Islet of Langerhans (tissue), 1 donor: ENCODE measurements at regions not wholly inside any gene's neighbourhood (a gene's known extent, or its start where the extent isn't known, plus 50 kb on each side); places are given as distances from the start of the nearest gene placed in this dataset.

Experiments used
- FAIRE-seq: peaks from one replicate; lab custom pipeline; 2011; peaks lifted over from hg19 to GRCh38; lab: Jason Lieb, UNC

DNA sequence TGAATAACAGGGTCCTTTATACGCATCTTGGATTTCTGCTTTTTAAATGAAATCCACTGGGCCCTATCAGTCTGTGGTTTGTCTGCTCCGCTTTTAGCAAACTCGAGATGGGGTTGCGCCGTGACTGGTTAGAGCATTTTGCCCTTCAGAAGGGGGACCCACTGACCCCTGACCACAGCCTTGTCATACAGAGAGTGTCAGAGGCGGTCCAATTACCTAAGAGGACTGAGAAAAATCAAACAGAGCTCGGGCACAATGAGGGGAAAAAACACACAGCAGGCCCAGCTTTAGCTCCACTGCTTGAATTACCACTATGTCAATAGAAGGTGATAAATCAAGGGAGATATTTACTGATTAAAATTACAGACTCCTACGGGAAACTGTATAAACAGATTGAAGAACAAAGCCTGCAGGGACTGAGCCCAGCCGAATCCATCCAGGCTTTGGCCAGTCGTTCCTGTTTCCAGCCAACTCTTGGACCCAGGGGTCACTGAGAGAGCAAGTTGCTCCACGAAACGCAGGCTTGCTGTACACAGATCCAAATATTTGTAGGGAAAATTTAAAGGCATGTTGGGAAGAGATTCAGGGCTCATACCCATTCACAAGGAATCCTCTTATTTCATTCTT is 131.9 kb upstream of the ZFHX3 start:
- FAIRE-seq, result no peak

DNA sequence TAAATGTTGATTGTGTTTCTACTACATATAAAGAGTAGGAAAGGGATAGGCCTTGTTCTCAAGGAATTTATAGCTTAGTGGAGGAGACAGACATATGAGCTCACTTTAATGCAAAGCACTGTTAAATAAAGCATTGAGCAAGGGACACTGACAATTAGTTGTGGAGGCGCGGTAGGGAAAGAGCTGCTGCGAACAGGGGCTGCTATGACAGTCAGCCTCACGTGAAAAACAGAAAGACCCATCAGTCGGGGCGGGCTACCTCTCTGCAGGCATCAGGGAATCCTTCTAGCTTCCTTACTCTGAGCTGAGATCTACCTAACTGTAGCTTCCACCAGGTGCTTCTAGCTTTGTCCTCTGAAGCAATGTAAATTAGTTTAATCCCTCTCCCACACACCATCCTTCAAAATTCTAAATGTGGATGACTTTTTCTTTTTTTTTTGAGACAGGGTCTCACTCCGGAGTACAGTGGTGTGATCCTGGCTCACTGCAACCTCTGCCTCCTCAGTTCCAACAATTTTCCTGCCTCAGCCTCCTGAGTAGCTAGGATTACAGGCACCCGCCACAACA is 129.9 kb upstream of the ZFHX3 start:
- FAIRE-seq, result no peak

DNA sequence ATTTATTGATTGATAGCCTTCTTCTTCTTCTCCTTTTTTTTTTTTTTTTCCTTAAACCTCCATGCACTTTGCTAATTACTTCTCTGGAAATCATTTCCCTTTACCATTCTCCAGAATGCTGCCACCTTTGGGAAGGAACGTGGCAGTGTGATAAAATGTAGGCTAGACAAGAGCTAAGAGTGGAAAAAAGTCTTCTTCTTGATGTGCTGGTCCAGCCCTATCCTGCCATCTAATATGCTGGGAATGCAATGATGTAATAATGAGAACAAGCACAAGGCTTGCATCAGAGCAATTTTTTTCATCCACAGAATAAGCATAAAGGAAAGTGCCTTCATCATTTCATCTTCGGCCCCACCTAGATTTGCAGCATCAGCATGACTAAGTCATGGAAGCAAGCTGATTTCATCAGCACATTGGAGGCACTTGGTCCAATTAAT is 128.7 kb upstream of the ZFHX3 start:
- no peak for FAIRE-seq

DNA sequence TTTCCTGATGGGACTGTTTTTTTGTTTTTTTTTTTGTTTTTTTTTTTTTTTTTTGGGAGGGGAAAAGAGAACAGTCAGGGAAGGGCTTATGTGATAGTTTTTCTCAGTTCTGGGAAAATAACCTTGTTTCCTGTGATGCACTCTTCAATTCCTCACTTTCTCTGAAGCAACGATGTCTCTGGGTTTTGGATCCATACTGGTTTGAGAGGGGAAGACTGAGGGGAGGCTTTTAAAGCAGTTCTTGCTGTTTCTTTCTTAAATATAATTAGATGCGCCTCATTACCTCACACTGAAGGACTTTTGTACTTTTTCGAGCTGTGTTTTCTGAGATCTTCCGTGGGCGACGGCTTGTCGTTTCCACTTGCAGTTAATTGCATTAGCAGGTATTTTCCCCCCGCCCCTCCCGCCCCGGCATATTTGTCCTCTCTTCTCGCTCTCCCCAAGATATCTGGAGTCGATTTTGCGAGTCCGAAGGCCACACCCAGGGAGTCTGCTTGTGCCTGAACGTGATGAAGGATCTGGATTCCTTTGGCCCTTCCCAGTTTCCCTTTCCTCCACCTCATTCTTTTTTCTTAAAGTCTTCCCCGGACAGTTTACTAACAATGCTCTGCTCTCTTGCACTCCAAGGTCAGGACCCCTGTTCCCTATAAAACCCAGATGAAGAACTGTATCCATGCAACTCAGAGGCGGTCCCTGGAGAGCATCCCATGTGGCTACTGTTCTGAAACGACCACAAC is 125.2 kb upstream of the ZFHX3 start:
- no peak for FAIRE-seq

DNA sequence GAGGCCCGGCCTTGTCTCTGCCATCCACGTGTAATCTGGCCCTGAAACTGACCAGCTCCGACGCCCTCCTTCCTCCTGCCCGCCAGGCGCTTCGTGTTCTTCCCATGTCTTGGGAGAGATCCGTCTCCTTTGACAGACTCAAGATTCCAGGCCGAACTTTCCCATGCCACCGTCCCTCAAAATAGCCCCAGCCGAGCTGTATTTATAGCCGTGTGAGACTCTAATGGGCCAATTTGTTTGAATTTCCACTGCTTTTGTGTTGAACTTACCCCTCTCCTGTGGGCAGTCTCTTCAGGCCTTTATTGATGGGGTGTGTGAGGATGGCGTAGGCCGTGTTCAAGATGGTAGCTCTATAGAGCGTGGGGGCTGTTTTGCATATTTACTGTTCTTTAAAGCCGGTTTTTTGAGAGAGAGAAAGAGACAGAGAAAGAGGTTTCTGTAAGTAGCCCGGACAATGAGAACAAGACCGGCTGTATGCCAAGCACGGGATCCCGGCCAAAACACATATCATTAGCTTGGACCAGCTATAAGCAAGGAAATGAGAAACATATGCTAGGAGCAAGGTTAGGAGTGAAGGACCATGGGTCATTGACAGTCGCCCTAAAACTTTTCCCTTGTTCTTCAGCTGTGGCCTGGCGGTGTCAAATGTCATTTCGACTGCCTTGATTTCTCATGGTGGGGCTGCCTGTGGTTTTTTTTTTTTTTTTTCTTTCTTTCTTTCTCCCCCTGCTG is 124.5 kb upstream of the ZFHX3 start:
- no peak for FAIRE-seq

DNA sequence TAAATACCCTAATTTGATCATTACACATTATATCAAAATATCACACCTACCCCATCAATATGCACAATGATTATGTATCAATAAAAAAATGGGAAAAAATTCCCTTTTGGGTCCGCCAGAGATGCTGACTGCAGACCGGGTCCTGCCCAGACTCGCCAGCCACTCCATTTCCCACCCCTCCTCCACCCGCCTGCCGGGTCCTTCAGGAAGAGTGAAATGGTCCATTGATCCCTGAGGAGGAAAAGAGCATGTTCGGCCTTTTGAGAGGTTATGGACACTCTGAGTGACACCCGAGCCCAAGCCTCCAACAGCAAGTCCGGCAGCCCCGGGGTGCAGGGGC is 123.9 kb upstream of the ZFHX3 start:
- FAIRE-seq, result no peak

DNA sequence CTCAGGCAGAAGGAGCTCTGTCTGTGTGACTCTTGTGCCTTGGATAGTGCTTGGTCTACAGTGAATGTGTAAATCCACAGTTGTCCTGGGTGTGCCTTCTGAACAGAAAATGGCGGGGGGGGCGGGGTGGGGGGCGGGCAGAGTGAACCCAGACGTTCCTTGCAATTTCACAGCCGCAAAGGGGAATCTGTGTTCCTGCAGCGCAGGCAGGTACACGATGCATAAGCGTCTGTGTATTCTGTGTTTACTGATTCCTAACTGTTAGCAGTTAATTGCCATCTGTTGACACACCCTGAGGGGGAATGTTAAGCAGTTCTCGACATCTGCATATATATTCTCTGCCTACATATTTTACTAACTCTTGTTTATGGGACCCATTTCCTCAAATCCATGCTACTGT is 123.5 kb upstream of the ZFHX3 start:
- no peak for FAIRE-seq

DNA sequence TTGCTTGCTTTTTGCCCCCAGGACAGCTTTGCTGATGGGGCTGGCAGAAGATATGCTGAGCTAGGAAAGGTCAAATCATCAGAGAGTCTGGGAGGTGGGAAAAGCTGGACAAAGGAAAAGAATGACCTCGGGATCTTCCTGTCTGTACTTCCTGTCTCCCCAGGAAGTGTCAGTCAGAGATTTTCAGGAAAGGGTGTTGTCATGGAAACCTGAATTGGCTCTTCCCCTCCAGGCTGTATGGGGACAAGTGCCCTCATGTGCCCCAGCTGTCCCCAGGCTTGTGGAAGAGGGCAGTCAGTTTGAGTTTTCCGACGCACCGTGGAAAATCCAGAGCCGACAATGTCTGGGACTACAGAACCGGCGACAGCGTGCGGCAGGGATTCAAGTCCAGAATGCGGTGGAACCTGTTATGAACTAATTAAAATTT is 122.7 kb upstream of the ZFHX3 start:
- no peak for FAIRE-seq

DNA sequence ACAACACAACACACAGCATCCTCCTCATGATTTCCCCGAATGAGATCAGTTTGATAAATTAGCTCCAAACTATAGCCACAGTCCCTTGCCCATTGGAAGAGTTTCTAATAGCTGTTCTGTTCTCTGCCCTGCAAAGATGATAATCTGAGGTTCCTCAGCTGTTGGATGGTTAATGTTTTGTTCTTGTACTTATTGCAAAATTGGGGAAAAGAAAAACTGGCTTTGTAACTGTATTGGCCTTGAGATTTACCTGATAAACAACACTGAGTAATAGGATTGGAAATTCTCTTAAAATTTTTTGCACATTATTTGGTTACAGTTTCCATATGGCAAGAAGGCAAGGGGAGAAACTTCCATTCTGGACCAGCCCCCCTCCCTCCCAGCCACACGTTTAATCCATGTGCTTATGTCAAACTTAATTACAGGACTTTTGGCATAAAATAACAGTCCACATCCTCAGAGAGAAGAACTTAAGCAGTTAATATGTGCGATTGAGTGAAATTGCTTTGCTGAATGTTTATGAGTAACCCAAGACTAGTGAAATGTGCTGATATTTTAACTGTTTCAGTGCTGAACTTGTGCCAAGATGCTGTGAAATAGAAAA is 119.1 kb upstream of the ZFHX3 start:
- no peak for FAIRE-seq

DNA sequence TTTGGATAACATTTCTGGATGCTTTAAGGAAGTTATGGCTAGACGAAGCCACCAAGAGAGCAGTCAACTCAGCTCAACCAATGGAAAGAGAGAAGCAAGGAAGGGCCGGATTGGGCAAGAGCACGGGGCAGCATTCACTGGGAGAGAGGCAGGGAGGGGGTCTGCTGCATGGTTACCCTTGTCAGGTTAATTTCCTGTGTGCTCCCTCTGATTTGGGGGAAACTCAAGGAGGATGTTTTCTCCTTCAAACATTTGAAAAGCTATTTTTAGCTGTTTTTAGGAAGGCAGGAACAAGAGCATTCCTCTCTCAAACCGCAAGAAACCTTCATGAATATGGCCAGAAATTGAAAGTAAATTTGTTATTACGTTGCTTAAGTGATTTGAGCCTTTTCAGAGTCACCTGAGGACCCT is 118.5 kb upstream of the ZFHX3 start:
- no peak for FAIRE-seq

DNA sequence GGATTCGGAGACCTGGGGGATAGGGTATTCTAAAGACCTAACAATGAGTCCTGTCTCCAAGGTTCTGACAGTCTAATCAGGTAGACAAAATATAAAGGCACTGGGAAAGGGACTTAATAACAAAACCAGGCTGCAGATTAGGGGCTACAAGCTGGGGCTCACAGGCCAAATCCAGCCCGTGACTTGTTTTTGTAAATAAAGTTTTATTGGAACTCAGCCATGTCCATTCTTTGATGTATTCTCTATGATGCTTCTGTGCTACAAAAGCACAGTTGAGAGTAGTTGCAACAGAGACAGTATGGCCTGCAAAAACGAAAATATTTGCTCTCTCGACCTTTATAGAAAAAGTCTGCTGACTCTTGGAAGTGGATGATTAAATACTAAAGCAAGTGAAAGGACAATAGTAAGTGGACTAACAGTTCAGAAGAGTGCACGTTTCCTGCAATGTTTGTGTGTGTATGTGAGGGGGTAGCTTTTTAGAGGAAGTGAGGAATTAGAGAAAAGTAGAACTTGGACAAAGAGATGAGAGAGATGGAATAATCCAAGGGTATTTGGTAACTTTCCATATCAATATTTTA is 115.4 kb upstream of the ZFHX3 start:
- no peak for FAIRE-seq

DNA sequence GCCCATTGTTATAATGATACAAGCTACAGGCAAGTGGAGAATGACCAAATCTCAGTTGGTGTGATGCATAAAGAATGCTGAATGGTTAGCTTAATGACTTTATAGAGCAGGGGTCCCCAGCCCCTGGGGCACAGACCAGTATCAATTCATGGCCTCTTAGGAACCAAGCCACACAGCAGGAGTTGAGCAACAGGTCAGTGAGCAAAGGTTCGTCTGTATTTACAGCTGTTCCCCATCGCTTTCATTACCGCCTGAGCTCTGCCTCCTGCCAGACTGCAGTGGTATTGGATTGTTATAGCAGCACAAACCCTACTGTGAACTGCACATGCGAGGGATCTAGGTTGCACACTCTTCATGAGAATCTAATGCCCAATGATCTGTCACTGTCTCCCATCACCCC is 114.0 kb upstream of the ZFHX3 start:
- FAIRE-seq, result no peak

DNA sequence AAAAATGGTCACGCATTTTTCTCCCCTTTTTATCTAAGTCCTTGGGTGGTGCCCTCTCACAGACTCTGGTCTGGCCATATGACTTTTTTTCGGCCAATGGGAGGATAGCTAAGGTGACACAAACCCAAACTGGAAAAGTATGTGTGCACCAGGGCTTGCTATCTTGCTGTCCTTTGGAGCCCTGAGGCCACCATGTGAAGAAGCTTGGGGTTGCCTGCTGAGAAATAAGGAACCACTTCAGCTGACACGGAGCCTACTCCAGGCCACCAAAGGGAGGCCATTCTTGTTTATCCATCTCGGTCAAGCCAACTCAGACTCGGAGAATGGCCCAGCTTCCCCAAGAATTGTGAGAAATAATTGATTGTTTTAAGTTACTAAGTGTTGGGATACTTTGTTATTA is 111.4 kb upstream of the ZFHX3 start:
- no peak for FAIRE-seq

DNA sequence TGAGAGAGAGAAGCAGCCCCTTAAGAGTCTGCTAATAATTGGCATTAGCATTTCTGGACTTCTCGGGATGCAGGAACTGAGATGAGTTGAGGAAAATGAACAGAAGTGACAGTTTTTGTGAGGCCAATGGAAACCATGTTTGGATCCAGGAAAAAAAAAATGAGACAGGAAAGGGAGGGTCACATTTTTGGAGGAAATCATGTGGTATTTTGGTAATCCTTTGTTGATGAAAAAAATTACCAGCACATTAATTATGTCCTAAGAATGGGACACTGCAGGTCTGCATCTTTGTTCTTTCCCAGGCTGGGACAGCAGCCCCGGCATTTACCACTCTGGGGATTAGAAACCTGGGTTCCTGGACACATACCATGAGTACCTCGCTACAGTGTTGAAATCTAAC is 109.9 kb upstream of the ZFHX3 start:
- no peak for FAIRE-seq

DNA sequence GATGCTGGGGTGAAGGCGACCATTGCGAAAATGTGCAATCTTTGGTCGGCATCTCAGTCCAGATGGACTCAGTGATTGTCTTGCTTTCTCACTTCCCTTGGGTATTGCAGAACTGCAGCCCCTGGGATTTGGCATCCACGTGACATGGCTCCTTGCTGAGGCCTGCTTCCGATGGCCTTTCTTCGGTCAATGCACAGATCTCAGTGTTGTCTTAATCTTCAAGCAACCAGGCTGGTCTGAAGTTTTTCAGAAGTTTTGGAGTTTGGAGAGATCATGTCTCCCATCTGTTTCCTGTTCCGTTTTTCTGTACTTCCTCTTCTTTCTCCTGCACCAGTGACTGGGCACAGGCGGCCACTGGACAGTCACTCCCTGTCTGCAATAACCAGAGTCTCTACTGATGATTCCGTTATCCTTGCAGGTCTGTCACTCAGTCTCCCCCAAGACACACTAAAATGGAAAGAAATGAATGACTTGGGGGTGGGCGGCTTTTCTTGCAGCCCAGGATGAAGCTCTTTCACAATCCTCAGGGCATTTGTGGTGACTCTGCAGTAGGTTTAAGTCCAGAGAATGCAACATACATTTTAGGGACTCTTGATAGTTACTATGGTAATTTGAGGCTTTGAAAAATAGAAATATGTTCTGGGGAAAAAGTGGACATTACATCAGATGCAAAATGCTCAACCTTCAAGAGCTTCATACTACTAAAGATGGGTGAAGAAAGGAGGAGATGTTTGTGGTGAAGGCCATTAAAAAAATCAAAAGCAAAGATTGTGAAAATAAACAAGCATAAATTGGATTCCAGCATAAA is 106.3 kb upstream of the ZFHX3 start:
- FAIRE-seq, result no peak

DNA sequence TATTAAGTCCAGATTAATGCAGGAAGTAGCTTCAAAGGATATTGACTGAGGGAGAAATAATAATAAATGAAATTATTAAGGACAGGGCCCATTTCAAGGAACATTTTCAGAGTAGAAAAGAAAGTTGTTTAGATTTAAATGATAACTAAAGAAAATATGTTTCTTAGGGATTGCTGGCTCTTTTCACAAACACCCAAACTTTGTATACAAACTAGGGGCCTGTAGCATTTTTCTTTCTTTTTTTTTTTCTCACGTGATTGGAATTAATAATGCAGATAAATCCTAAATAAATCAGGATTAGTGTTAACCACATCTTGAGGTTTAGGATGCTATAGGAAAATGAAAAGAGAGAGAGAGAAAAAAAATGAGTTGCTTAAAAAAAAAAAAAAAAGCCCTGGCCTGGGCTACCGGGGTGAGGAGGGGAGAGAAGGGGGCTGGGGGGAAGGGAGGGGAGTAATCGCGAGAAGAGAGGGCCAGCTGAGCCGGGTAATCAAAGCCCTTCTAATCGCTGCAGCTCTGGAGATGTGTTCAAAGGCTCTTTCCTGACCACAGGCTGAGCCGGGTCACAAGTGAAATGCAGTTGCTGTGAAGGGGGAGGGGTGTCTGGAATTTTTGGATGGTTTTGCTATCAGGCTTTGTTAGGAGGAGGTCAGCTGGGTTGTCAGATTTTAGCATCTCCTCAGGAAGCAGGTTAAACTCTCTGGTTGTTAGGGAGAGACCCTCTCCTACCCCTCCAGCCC is 104.6 kb upstream of the ZFHX3 start:
- FAIRE-seq, result no peak

DNA sequence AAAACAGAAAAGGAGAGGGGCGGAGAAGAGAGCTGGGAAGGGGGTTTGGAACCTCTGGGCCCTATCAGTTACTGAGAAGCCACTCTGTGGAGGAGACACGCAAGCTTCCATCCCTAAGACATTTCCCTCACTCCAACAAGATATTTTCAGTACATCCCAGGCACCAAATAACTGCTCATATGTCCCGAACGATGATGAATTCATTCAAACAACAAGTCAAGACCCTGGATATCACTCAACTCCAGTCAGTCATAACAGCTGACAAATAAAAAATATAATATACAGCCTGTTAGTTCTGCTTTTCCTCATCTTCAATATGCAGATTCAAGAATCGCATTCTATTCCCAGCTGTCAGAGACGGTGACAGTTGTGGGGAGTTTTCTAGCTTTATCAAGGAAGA is 104.0 kb upstream of the ZFHX3 start:
- FAIRE-seq, result no peak

DNA sequence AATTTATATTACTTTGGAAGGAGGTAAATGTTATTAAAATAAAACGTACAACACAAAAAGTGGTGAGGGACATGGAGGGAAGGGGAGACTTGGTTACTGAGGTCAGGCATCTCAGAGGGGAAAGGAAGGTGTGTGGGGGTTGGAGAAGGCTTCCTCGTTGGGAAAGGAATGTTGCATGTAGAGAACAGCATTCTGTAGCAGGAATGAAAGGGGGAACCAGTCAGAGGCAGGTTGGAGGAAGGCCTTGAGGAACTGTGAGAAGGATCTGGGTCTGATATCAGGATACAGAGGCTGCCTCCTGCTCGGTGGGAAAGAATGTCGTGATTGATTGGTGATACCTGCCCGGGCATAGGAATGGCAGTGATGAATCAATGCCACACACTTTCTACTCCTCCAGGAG is 103.3 kb upstream of the ZFHX3 start:
- no peak for FAIRE-seq

DNA sequence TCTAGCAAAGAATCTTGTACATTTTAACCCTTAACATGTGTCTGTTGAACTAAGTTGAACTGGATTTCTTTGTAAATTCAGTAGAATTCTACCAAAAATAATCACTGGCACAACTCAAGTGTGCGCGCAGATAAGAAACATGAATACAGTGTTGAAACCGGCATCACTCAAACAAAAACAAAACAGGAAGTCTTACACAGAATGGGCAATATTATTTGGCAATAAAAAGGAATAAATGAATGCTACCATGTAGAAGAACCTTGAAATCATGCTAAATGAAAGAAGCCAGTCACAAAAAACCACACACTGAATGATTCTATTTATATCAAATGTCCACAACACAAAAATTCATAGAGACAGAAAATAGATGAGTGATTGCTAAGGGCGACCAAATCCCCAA is 102.9 kb upstream of the ZFHX3 start:
- no peak for FAIRE-seq

DNA sequence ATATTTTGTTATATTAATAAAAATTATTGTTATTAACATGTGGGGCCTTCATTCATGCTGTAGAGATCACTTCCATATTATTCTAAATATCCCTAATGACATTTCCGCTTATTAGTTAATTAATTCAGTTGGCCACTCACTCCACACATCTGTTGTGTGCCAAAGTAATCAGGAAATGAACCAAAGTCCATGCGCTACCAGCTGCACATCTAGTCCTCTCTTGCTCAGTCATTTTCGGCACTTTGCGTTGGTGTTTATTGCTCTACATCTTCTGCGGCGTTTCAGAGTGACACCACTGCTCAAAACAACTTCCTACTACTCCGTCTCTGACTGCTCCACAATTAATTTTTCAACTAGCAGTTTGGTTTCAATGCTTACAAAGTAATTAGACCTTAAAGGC is 101.4 kb upstream of the ZFHX3 start:
- FAIRE-seq, result peak; percentile 27

DNA sequence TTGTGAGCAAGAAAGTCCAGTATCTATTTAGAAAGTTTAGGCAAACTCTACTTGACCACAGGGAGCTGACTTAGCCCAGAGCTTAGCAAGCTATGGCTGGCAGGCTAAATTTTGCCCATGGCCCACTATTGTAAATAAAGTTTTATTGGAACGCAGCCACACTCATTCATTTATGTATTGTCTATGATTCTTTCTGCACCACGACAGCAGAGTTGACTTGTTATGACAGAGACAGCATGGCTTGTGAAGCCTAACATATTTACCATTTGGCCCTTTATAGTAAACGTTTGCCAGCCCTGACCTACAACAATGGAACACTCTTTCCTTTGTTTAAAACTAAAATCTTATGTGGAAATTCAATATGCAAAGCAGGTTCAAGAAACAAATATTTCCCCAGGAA is 100.0 kb upstream of the ZFHX3 start:
- no peak for FAIRE-seq
